ENCODE measurements at regions not wholly inside any gene's neighbourhood (a gene's known extent, or its start where the extent isn't known, plus 50 kb on each side); places are given as distances from the start of the nearest gene placed in this dataset.

GRCh38 chr14:104496095-104496494 is 83.5 kb upstream of the C14orf180 start:
- no peak overlapping the region for H3K4me3 ChIP-seq (replicated peaks; ENCODE audit: low read depth, low read length)
- TF ChIP-seq CTCF (IDR thresholded peaks at IDR 0.05; ENCODE audit: low read depth, low read length, missing control alignments) = no peak
- no peak for DNase-seq (ENCODE audit: extremely low read depth, low read depth)

GRCh38 chr14:104499784-104500760 is 79.5 kb upstream of the C14orf180 start:
- TF ChIP-seq CTCF (IDR thresholded peaks at IDR 0.05; ENCODE audit: low read depth, low read length, missing control alignments) = no peak
- no peak for DNase-seq (ENCODE audit: extremely low read depth, low read depth)
- H3K4me3 ChIP-seq (replicated peaks; ENCODE audit: low read depth, low read length) = no peak overlapping the region

- no peak for DNase-seq (ENCODE audit: extremely low read depth, low read depth)
These were observed 77.5 kb upstream of the C14orf180 start for GRCh38 chr14:104502060-104502459.

DNA sequence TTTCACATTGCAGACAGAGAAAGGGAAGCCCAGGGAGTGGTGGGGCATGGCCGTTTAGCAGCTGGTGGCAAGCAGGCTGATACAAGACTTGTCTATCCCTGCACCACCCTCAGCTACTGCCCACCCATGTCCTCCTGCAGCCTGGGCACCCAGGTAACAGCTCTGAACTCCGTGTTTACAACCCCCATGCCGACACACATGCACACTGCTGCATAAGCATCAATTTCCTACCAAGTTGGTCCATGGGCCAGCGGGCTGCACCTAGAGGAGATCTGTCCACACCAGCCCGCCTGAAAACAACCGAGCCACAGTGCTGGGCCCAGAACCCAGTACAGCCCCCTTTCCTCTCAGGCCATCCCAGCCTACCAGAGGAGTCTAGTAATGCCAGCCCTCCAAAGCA is 75.9 kb upstream of the C14orf180 start:
- DNase-seq (ENCODE audit: extremely low read depth, low read depth) = no peak
- no peak for TF ChIP-seq CTCF (IDR thresholded peaks at IDR 0.05; ENCODE audit: low read depth, low read length, missing control alignments)
- H3K4me3 ChIP-seq (replicated peaks; ENCODE audit: low read depth, low read length) = no peak overlapping the region

More at GRCh38 chr14:104502060-104502459, 77.5 kb upstream of the C14orf180 start:
- H3K4me3 ChIP-seq (replicated peaks; ENCODE audit: low read depth, low read length) = no peak overlapping the region
- TF ChIP-seq CTCF (IDR thresholded peaks at IDR 0.05; ENCODE audit: low read depth, low read length, missing control alignments) = no peak

DNA sequence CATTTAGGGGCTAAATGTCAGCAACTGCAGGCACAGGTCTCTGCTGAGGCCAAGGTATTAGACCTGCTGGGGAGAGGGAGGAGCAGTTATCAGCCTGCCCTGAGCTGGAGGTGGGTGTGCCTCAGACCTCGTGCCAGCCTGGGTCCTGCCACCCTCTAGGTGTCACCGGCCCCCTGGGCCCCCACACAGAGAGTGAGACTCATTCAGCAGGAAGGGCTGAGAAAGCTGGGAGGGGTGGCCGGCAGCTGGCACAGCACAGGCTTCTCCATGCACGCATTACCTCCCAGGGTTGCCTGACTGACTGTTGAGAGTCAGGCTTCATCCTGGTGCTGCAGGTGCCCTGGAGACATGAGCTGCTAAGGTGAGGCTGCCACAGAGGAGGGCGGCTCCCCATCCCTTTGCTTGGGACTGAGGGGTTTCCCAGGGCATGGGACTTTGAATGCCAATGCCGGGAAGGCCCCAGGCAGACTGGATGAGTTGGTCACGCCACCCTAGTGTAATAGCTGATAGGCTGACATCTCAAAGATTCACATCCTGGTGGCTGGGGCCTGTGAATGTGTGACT is 75.3 kb upstream of the C14orf180 start:
- TF ChIP-seq CTCF (IDR thresholded peaks at IDR 0.05; ENCODE audit: low read depth, low read length, missing control alignments) = no peak
- DNase-seq (ENCODE audit: extremely low read depth, low read depth) = no peak
- no peak overlapping the region for H3K4me3 ChIP-seq (replicated peaks; ENCODE audit: low read depth, low read length)

DNA sequence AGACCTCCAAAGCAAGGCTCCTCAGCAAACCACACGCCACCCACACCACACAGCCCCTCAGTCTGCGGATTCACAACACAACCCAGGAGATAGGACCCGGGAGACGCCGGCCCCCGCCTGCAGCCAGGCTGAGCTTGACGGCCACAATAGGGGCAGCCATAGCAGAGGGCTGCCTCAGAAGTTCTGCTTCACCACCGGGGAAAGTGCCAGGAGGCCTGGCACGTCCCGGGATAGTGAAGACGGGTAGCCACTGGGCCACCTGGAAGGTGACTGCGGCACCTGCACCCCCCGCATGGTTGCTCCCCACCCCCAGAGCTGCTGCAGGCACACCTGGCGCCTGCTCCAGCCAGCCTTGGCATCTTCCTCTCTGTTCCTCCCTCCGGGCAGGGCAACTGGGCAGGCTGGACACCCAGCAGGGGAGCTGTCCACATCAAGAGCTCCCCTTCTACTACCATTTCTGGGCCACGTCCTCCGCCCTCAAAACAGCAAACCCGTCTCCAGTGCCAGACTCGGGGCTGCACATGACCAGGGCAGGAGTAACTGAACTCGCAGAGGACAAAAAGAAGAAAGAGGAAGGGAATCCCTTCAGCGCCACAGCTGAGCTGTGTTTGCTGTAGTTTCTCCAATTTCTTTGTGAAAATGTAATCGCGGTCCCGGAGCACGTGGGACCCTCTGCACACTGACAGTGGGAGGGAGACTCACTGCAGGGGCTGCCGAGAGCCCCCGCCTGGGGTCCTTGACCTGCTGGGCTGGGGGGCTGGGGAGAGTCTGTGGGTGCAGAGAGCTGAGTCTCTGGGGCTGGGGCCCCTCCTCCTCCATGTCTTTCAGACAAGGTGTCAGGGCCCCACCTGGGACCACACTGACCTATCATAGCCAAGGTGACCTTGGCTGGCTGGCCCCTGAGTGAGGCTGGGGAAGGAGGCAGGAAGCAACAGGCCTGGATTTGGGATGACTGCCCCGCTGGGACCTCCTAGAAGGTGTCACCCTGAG is 74.2 kb upstream of the C14orf180 start:
- no peak for DNase-seq (ENCODE audit: extremely low read depth, low read depth)
- TF ChIP-seq CTCF (IDR thresholded peaks at IDR 0.05; ENCODE audit: low read depth, low read length, missing control alignments) = no peak
- H3K4me3 ChIP-seq (replicated peaks; ENCODE audit: low read depth, low read length) = no peak overlapping the region
